Chondrocyte (in vitro differentiated cells): ENCODE measurements at regions not wholly inside any gene's neighbourhood (a gene's known extent, or its start where the extent isn't known, plus 50 kb on each side); places are given as distances from the start of the nearest gene placed in this dataset.

ENCODE experiments used
- DNase-seq: peaks from one replicate; pipeline ENCODE4 v3.0.0; 2021; ENCODE audit warnings: mixed read lengths, low spot score
- H3K27ac Mint-ChIP-seq: one replicate; pipeline ENCODE4 v1.8.0; 2021; ENCODE audit warnings: mild to moderate bottlenecking, moderate library complexity, mixed read lengths; ENCODE audit not compliant: unreplicated experiment
- H3K27me3 Mint-ChIP-seq: 2 replicates; pipeline ENCODE4 v1.8.0; 2021; ENCODE audit warnings: low read depth, mixed read lengths
- H3K36me3 Mint-ChIP-seq: 2 replicates; pipeline ENCODE4 v1.8.0; 2021; ENCODE audit warnings: low read depth, mixed read lengths
- H3K4me1 Mint-ChIP-seq: 2 replicates; pipeline ENCODE4 v1.8.0; 2021; ENCODE audit warnings: low read depth, mild to moderate bottlenecking, mixed read lengths
- H3K4me3 Mint-ChIP-seq: one replicate; pipeline ENCODE4 v1.8.0; 2021; ENCODE audit warnings: mild to moderate bottlenecking, moderate library complexity, mixed read lengths; ENCODE audit not compliant: unreplicated experiment
- H3K9me3 Mint-ChIP-seq: 2 replicates; pipeline ENCODE4 v1.8.0; 2021; ENCODE audit warnings: low read depth, mixed read lengths
- TF ChIP-seq, protein P1 (sequence below): fragments of 200-600 bp; sonication (generic); IDR thresholded peaks from 2 replicates; pipeline ENCODE4 v1.5.0; 2021; ENCODE audit warnings: antibody characterized with exemption, mild to moderate bottlenecking, moderate library complexity

DNA sequence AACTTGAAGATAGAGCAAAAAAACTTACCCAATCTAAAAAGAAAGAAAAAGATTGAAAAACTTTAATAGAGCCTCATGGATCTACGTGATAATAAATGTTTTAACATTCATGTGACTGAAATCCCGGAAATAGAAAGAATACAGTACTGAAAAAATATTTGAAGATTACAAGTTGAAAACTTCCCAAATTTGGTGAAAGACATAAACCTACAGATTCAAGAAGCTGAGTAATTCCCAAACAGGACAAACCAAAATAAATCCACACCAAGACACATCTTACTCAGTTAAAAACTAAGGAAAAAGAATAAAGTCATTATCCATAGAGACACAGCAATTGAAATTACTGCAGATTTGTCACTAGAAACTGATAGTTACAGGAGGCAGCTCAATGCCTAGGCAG is 121.8 kb upstream of the NUDT7 start:
- Mint-ChIP-seq H3K4me1 (no peaks in the 10 kb centered on the region), H3K27me3 (peaks cover 26% of the 10 kb centered on the region), H3K4me3 (no peak overlapping the region), H3K9me3 (peaks cover 9% of the 10 kb centered on the region), H3K27ac (no peak overlapping the region), H3K36me3 (no peaks in the 10 kb centered on the region)
- DNase-seq, result no peak
- TF ChIP-seq, protein P1, sequence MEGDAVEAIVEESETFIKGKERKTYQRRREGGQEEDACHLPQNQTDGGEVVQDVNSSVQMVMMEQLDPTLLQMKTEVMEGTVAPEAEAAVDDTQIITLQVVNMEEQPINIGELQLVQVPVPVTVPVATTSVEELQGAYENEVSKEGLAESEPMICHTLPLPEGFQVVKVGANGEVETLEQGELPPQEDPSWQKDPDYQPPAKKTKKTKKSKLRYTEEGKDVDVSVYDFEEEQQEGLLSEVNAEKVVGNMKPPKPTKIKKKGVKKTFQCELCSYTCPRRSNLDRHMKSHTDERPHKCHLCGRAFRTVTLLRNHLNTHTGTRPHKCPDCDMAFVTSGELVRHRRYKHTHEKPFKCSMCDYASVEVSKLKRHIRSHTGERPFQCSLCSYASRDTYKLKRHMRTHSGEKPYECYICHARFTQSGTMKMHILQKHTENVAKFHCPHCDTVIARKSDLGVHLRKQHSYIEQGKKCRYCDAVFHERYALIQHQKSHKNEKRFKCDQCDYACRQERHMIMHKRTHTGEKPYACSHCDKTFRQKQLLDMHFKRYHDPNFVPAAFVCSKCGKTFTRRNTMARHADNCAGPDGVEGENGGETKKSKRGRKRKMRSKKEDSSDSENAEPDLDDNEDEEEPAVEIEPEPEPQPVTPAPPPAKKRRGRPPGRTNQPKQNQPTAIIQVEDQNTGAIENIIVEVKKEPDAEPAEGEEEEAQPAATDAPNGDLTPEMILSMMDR, result no peak

DNA sequence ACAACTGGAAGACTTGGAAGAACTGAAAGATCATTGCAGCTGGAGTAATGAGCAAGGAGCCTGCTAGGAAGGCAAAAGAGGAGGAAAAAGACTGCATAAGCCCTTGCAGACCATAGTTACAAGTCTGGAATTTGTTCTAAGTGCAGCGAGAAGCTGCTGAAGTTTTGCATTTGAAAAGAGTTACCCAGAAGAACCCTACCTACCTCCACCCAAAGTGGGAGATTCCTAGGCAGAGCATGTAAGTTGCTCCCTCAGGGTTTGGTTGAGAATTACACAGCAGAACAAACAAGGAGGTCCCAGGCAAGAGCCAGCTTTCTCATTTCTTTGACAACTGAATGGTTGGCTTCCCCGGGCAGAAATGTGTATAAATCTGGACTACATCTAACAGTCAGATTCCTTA is 118.7 kb upstream of the NUDT7 start:
- no peak for DNase-seq
- Mint-ChIP-seq H3K9me3 (peaks cover 5% of the 10 kb centered on the region), H3K4me1 (no peaks in the 10 kb centered on the region), H3K27ac (no peak overlapping the region), H3K27me3 (peaks cover 16% of the 10 kb centered on the region), H3K4me3 (no peak overlapping the region), H3K36me3 (no peaks in the 10 kb centered on the region)
- TF ChIP-seq, protein P1, result no peak

DNA sequence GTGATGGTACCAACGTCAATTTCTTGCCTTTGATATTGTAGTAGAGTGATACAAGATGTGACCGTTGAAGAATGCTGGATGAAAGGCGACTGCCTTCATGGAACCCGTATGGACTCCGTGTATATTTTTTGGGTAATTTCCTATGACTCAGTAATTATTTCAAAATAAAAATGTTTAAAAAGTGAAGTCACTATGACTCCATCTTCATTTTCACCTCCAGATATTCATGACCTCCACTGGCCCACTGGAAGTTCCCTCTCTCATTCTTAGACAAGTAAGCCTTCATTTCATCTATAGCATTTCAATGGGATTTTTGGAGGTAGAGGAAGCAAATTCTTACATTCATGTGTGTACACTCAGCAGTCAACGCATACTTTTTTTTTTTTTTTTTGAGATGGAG is 111.8 kb upstream of the NUDT7 start:
- TF ChIP-seq, protein P1, result no peak
- Mint-ChIP-seq H3K9me3 (peaks cover 5% of the 10 kb centered on the region), H3K4me3 (no peak overlapping the region), H3K27ac (no peak overlapping the region), H3K36me3 (no peaks in the 10 kb centered on the region), H3K27me3 (peaks cover 7% of the 10 kb centered on the region), H3K4me1 (no peaks in the 10 kb centered on the region)
- DNase-seq, result no peak

DNA sequence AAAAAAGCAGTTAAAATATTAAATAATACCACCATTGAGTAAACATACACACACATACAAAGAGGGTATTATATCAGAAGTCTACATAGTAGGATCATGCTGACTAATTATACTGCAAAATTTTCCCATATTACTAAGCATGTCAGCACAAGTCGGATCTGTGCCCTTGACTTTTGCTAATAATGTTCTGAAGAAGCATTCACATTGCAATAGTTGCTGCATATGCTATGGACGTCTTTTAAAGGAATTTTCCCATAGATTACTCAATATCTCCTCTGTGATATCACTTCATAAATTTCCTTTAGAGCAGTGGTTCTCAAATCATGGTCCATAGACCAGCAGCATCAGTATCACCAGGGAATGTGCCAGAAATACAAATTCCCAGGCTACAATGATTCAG is 110.9 kb upstream of the NUDT7 start:
- H3K4me3 Mint-ChIP-seq, result no peak overlapping the region
- no peaks in the 10 kb centered on the region for H3K36me3 Mint-ChIP-seq
- no peaks in the 10 kb centered on the region for H3K4me1 Mint-ChIP-seq
- DNase-seq, result no peak
- H3K27me3 Mint-ChIP-seq, result peaks cover 5% of the 10 kb centered on the region
- H3K9me3 Mint-ChIP-seq, result peaks cover 5% of the 10 kb centered on the region
- TF ChIP-seq, protein P1, result no peak
- no peak overlapping the region for H3K27ac Mint-ChIP-seq

DNA sequence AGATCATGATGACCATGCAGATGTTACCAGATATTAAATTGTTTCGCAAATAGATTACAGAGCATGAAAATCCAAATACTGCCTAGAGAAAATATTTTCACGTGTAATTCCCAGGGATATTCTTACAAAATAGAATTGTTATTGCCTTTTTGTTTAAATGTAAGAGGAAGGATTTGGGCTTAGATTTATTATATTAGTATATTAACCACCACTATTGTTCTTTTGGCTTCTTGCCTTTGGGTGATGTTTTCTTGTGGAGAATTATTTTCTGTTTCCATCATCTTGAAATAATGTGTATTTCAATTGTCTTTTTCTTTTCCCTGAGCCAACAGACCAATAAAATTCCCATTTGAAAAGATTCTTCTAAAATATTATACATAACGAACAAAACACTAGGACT is 109.7 kb upstream of the NUDT7 start:
- TF ChIP-seq, protein P1, result no peak
- no peaks in the 10 kb centered on the region for H3K36me3 Mint-ChIP-seq
- no peak overlapping the region for H3K4me3 Mint-ChIP-seq
- no peak overlapping the region for H3K27ac Mint-ChIP-seq
- peaks cover 3% of the 10 kb centered on the region for H3K27me3 Mint-ChIP-seq
- peaks cover 5% of the 10 kb centered on the region for H3K9me3 Mint-ChIP-seq
- DNase-seq, result no peak
- H3K4me1 Mint-ChIP-seq, result no peaks in the 10 kb centered on the region
